Lower leg skin (tissue), 4 donors: ENCODE measurements at regions not wholly inside any gene's neighbourhood (a gene's known extent, or its start where the extent isn't known, plus 50 kb on each side); places are given as distances from the start of the nearest gene placed in this dataset.

ENCODE experiments used
- DNase-seq, 2 donors: peaks; one replicate each; pipeline ENCODE4 v3.0.0-alpha.2; 2019; ENCODE audit warnings: low spot score in 2 of 2
- H3K4me3 ChIP-seq: fragments of 200-600 bp; sonication (generic); 2 replicates; pipeline ENCODE4 v1.5.1; 2017; ENCODE audit warnings: mild to moderate bottlenecking, low read depth; ENCODE audit not compliant: poor library complexity, severe bottlenecking
- CTCF ChIP-seq, 3 donors: fragments of 450-650 bp; IDR thresholded peaks; one replicate each; pipeline ENCODE4 v1.5.1; 2016; ENCODE audit warnings: antibody characterized with exemption in 3 of 3, mild to moderate bottlenecking in 3 of 3, moderate library complexity in 2 of 3
- POLR2A ChIP-seq, 2 donors: fragments of 450-650 bp; IDR thresholded peaks; one replicate each; pipeline ENCODE4 v1.6.1; 2016 to 2017; ENCODE audit warnings: antibody characterized with exemption in 2 of 2, mild to moderate bottlenecking in 1 of 2, moderate library complexity in 1 of 2
- WGBS, 2 donors: methylation state at CpG; one replicate each; pipeline ENCODE4 v1.1.5; 2018; 5-methylcytosine and 5-hydroxymethylcytosine counted together
- intact Hi-C: fragments of 100-400 bp; cut with DNase I; formaldehyde crosslinking; loops from one replicate; pipeline ENCODE4 v1.15.0; 2023; ENCODE audit warnings: low total_unique reads

- TF ChIP-seq CTCF (IDR thresholded peaks at IDR 0.05), result no peak
- TF ChIP-seq POLR2A (IDR thresholded peaks at IDR 0.05), result no peak
- no peak for DNase-seq
- intact Hi-C loops, result no loop called here
- WGBS, 2 donors, result 75 to 94% methylated on average over 1 to 2 of the region's 2 CpGs
- H3K4me3 ChIP-seq, result no peak overlapping the region
These were observed 264.2 kb downstream of the INSC start for GRCh38 chr11:15378941-15379340.

- WGBS, 2 donors, result 75 to 85% methylated on average over 4 of the region's 4 CpGs
- intact Hi-C loops, result no loop called here
- DNase-seq, result no peak
- TF ChIP-seq POLR2A (IDR thresholded peaks at IDR 0.05) (no peak), CTCF (IDR thresholded peaks at IDR 0.05) (no peak)
- no peak overlapping the region for H3K4me3 ChIP-seq
These were observed 264.8 kb downstream of the INSC start for GRCh38 chr11:15379483-15379882.

GRCh38 chr11:15390857-15391256, 276.1 kb downstream of the INSC start:
- no peak for DNase-seq
- intact Hi-C loops, result no loop called here
- WGBS, 2 donors, result 46 to 58% methylated on average over 1 of the region's 1 CpG
- no peak overlapping the region for H3K4me3 ChIP-seq
- TF ChIP-seq CTCF (IDR thresholded peaks at IDR 0.05) (no peak), POLR2A (IDR thresholded peaks at IDR 0.05) (no peak)

- WGBS, 2 donors, result 83 to 86% methylated on average over 2 of the region's 2 CpGs
- intact Hi-C loops, result no loop called here
- no peak overlapping the region for H3K4me3 ChIP-seq
- DNase-seq, result no peak
- no peak for TF ChIP-seq POLR2A (IDR thresholded peaks at IDR 0.05)
These were observed 282.1 kb downstream of the INSC start for GRCh38 chr11:15396778-15397177.

- 71 to 79% methylated on average over 3 of the region's 3 CpGs for WGBS, 2 donors
- TF ChIP-seq CTCF (IDR thresholded peaks at IDR 0.05) (no peak), POLR2A (IDR thresholded peaks at IDR 0.05) (no peak)
- intact Hi-C loops, result no loop called here
- DNase-seq, result no peak
- no peak overlapping the region for H3K4me3 ChIP-seq
These were observed 292.2 kb downstream of the INSC start for GRCh38 chr11:15406851-15407351.

- TF ChIP-seq POLR2A (IDR thresholded peaks at IDR 0.05) (no peak), CTCF (IDR thresholded peaks at IDR 0.05) (no peak)
- no peak for DNase-seq
- no peak overlapping the region for H3K4me3 ChIP-seq
- WGBS, 2 donors, result 87 to 91% methylated on average over 2 of the region's 2 CpGs
- intact Hi-C loops, result no loop called here
These were observed 297.3 kb downstream of the INSC start for GRCh38 chr11:15412054-15412453.
